ENCODE measurements at regions not wholly inside any gene's neighbourhood (a gene's known extent, or its start where the extent isn't known, plus 50 kb on each side); places are given as distances from the start of the nearest gene placed in this dataset.

GRCh38 chr6:122530440-122531046 lies 58.9 kb upstream of the SERINC1 start:
- TF ChIP-seq CTCF (IDR thresholded peaks at IDR 0.05; ENCODE audit: low read depth, low read length, poor library complexity, severe bottlenecking), result peak; percentile 82
- TF ChIP-seq EZH2phosphoT487 (IDR thresholded peaks at IDR 0.05; ENCODE audit: borderline replicate concordance, low read length), result no peak
